Panc1 (cell line): ENCODE measurements at regions not wholly inside any gene's neighbourhood (a gene's known extent, or its start where the extent isn't known, plus 50 kb on each side); places are given as distances from the start of the nearest gene placed in this dataset.

ENCODE experiments used
- ATAC-seq: fragments of 200-7000 bp; cut with Tn5 transposase; 2 replicates; pipeline ENCODE4 v1.9.1; 2020; ENCODE audit warnings: mild to moderate bottlenecking, moderate library complexity
- BruUV-seq: library from RNA; stranded (reverse); fragments of 400-500 nt; replicated peaks from 2 replicates; lab custom pipeline; 2021; lab: Mats Ljungman, UMichigan
- CTCF ChIA-PET: fragments of 300-600 bp; sonication (Branson Sonifier 250); formaldehyde crosslinking; loops from one replicate; lab custom pipeline; 2022; ENCODE audit warnings: antibody characterized with exemption; lab: Charles Lee
- POLR2A ChIA-PET: fragments of 300-600 bp; sonication (Branson Sonifier 250); formaldehyde crosslinking; loops from one replicate; lab custom pipeline; 2022; ENCODE audit warnings: antibody characterized with exemption; lab: Charles Lee
- DNase-seq: peaks from one replicate; pipeline ENCODE4 v3.0.0-alpha.2; 2010; ENCODE audit warnings: low read depth, low spot score
- H3K27ac ChIP-seq: 2 replicates; pipeline ENCODE4 v1.5.1; 2011; ENCODE audit warnings: mild to moderate bottlenecking, low read length, inconsistent platforms
- H3K27me3 ChIP-seq: fragments of 200-500 bp; sonication (Bioruptor generic); 2 replicates; pipeline ENCODE4 v1.6.0; 2014; ENCODE audit warnings: low read length, inconsistent platforms; ENCODE audit not compliant: control insufficient read depth, insufficient read depth
- H3K36me3 ChIP-seq: fragments of 200-500 bp; sonication (Bioruptor generic); 2 replicates; pipeline ENCODE4 v1.5.1; 2014; ENCODE audit warnings: inconsistent platforms, mild to moderate bottlenecking, low read length, moderate library complexity; ENCODE audit not compliant: control insufficient read depth, insufficient read depth
- H3K4me1 ChIP-seq: 2 replicates; pipeline ENCODE4 v1.5.1; 2011; ENCODE audit warnings: inconsistent platforms, mild to moderate bottlenecking, low read length, moderate library complexity; ENCODE audit not compliant: control insufficient read depth, insufficient read depth
- H3K4me3 ChIP-seq, 2 experiments: 2 replicates each; pipeline ENCODE4 v1.5.1; 2011 to 2012; ENCODE audit warnings: low read depth in 2 of 2, low read length in 2 of 2, mild to moderate bottlenecking in 2 of 2, inconsistent platforms in 1 of 2, moderate library complexity in 1 of 2
- H3K9me3 ChIP-seq: fragments of 200-500 bp; sonication (Bioruptor generic); 2 replicates; pipeline ENCODE4 v1.5.1; 2014; ENCODE audit warnings: low read depth, mild to moderate bottlenecking, inconsistent platforms, low read length, moderate library complexity; ENCODE audit not compliant: control insufficient read depth, insufficient read depth
- POLR2AphosphoS5 ChIP-seq: IDR thresholded peaks from 2 replicates; pipeline ENCODE4 v1.6.1; 2012; ENCODE audit warnings: mild to moderate bottlenecking, low read depth, low read length, moderate library complexity
- SIN3A ChIP-seq: IDR thresholded peaks from 2 replicates; pipeline ENCODE4 v1.6.1; 2012; ENCODE audit warnings: low read depth, mild to moderate bottlenecking, low read length, moderate library complexity, borderline replicate concordance; ENCODE audit not compliant: insufficient read depth
- TCF7L2 ChIP-seq: IDR thresholded peaks from 2 replicates; pipeline ENCODE4 v1.6.1; 2011; ENCODE audit warnings: mild to moderate bottlenecking, low read depth, low read length, inconsistent platforms
- in situ Hi-C: cut with HindIII; loops from 2 replicates; pipeline ENCODE4 v1.10.0; 2016; ENCODE audit warnings: low sequenced_read_pairs, low pct_unique_long_range_greater_than_20kb
- intact Hi-C: fragments of 100-400 bp; cut with micrococcal nuclease; formaldehyde crosslinking; loops from one replicate; pipeline ENCODE4 v1.10.0; 2022; ENCODE audit not compliant: unreplicated experiment
- TF ChIP-seq, protein P1 (sequence below): fragments of 450-650 bp; IDR thresholded peaks from 2 replicates; pipeline ENCODE4 v1.5.1; 2017; ENCODE audit warnings: mild to moderate bottlenecking
- TF ChIP-seq, protein P2 (sequence below), 2 experiments: IDR thresholded peaks; 2 replicates each; pipeline ENCODE4 v1.6.1; 2011 to 2012; ENCODE audit warnings: low read depth in 2 of 2, control low read depth in 1 of 2, low read length in 1 of 2, mild to moderate bottlenecking in 1 of 2, moderate library complexity in 1 of 2; ENCODE audit not compliant: insufficient read depth in 1 of 2

DNA sequence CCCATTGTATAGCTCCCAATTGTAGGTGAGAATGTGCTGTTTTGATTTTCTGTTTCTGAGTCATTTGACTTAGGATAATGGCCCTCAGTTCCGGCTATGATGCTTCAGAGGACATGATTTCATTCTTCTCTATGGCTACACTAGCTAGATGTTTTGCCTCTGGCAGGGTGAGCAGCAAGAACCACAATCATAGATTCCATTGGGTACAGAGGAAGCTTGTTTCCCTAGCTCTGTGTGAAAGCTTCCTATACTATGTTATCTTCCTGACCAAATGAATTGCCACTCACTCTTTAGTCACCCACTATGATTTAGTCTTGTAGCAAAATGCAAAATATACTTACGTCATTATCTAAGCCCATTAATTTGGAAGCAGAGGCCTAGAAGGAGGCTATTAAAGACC lies 616.3 kb downstream of the PLA2G4A start:
- no peaks in the 10 kb centered on the region for H3K36me3 ChIP-seq
- ATAC-seq: no peak
- CTCF ChIA-PET: no interaction called here
- intact Hi-C loops: no loop called here
- no peak overlapping the region for H3K27ac ChIP-seq
- in situ Hi-C loops: no loop called here
- POLR2A ChIA-PET: no interaction called here
- no TSS peak for BruUV-seq
- H3K27me3 ChIP-seq: no peaks in the 10 kb centered on the region
- H3K4me3 ChIP-seq: no peak overlapping the region
- H3K9me3 ChIP-seq: no peaks in the 10 kb centered on the region
- TF ChIP-seq POLR2AphosphoS5 (no peak), SIN3A (no peak), TCF7L2 (no peak)
- TF ChIP-seq, protein P1, sequence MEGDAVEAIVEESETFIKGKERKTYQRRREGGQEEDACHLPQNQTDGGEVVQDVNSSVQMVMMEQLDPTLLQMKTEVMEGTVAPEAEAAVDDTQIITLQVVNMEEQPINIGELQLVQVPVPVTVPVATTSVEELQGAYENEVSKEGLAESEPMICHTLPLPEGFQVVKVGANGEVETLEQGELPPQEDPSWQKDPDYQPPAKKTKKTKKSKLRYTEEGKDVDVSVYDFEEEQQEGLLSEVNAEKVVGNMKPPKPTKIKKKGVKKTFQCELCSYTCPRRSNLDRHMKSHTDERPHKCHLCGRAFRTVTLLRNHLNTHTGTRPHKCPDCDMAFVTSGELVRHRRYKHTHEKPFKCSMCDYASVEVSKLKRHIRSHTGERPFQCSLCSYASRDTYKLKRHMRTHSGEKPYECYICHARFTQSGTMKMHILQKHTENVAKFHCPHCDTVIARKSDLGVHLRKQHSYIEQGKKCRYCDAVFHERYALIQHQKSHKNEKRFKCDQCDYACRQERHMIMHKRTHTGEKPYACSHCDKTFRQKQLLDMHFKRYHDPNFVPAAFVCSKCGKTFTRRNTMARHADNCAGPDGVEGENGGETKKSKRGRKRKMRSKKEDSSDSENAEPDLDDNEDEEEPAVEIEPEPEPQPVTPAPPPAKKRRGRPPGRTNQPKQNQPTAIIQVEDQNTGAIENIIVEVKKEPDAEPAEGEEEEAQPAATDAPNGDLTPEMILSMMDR: no peak
- TF ChIP-seq, protein P2, sequence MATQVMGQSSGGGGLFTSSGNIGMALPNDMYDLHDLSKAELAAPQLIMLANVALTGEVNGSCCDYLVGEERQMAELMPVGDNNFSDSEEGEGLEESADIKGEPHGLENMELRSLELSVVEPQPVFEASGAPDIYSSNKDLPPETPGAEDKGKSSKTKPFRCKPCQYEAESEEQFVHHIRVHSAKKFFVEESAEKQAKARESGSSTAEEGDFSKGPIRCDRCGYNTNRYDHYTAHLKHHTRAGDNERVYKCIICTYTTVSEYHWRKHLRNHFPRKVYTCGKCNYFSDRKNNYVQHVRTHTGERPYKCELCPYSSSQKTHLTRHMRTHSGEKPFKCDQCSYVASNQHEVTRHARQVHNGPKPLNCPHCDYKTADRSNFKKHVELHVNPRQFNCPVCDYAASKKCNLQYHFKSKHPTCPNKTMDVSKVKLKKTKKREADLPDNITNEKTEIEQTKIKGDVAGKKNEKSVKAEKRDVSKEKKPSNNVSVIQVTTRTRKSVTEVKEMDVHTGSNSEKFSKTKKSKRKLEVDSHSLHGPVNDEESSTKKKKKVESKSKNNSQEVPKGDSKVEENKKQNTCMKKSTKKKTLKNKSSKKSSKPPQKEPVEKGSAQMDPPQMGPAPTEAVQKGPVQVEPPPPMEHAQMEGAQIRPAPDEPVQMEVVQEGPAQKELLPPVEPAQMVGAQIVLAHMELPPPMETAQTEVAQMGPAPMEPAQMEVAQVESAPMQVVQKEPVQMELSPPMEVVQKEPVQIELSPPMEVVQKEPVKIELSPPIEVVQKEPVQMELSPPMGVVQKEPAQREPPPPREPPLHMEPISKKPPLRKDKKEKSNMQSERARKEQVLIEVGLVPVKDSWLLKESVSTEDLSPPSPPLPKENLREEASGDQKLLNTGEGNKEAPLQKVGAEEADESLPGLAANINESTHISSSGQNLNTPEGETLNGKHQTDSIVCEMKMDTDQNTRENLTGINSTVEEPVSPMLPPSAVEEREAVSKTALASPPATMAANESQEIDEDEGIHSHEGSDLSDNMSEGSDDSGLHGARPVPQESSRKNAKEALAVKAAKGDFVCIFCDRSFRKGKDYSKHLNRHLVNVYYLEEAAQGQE (IDR thresholded peaks at IDR 0.05; ENCODE audit: insufficient read depth in 1 of 2, low read depth in 2 of 2, low read length in 1 of 2): no peak
- no peaks in the 10 kb centered on the region for H3K4me1 ChIP-seq
- DNase-seq: no peak

DNA sequence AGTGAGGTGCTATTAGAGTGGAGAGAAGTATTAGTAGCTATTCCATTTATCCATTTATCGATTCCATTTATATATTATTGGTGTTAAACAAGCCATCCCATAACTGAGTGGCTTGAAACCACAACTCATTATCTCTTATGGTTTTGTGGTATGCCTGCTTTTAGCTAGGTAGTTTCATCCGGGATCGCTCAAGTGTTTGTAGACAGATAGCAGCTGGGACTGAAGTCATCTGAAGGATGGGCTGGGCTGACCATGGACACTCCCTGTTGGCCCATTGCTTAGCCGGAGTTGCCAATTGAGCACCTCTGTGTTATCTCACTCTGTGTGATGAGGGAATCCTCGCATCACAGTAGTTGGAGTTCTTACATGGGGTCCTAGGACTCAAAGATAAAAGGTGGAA lies 622.5 kb downstream of the PLA2G4A start:
- no peak for ATAC-seq
- Histone ChIP-seq H3K4me3 (no peak overlapping the region), H3K36me3 (no peaks in the 10 kb centered on the region), H3K27me3 (no peaks in the 10 kb centered on the region), H3K27ac (no peak overlapping the region), H3K4me1 (no peaks in the 10 kb centered on the region), H3K9me3 (no peaks in the 10 kb centered on the region)
- intact Hi-C loops (no loop called here), in situ Hi-C loops (no loop called here)
- DNase-seq: no peak
- POLR2A ChIA-PET: no interaction called here
- no TSS peak for BruUV-seq
- CTCF ChIA-PET: no interaction called here
- TF ChIP-seq POLR2AphosphoS5 (no peak), SIN3A (no peak), TCF7L2 (no peak)
- TF ChIP-seq, protein P1: no peak
- TF ChIP-seq, protein P2 (IDR thresholded peaks at IDR 0.05; ENCODE audit: insufficient read depth in 1 of 2, low read depth in 2 of 2, low read length in 1 of 2): no peak
